Inflammatory macrophage treated with lipopolysaccharide for 4 hours (primary cell): ENCODE measurements at regions not wholly inside any gene's neighbourhood (a gene's known extent, or its start where the extent isn't known, plus 50 kb on each side); places are given as distances from the start of the nearest gene placed in this dataset.
"Not testable (repeated sequence)": the region's sequence is repeated elsewhere in the genome, so short reads cannot be mapped to it uniquely, and the experiment has no call there.

Source experiments
- DNase-seq: peaks from one replicate; pipeline ENCODE4 v3.0.0-alpha.2; 2020

- no peak for DNase-seq
Measured at GRCh38 chr18:51330739-51331138, 133.3 kb upstream of the MEX3C start.

DNA sequence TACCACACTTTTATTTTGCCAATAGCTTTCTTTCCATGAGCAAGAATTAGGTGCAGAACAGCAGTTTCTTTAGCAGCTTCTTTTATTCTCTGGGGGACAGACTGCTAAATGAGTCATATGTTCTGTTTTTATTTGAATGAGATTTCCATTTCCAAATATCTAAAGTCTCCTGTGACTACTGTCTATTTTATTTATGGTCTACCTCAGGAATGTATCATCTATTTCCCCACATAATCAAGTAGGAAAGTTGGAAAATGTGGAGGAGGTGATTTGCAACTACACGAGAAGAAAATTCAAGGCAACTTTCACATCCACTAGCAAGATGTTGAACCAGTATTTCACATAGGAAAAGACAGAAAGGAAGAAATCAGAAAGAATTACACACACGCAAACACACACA is 139.9 kb upstream of the MEX3C start:
- no peak for DNase-seq

DNA sequence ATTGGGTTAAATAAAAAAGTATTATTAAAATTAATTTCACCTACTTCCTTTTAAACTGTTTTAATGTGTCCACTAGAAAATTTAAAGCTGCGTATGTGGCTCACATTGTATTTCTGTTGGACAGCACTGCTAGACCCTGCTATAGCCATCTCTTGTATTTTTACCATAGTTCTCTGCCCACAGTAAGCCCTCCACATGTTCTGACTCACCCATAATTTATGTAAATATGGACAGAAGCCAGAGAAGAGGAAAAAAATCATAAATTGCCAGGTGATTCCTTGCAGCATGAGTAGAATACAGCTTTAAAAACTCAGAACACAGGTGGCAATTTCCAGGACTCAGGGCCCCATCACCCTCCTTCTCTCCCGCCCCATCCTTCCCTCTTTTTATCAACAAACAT is 142.4 kb upstream of the MEX3C start:
- no peak for DNase-seq

- DNase-seq: no peak
Measured at GRCh38 chr18:51340332-51340731, 142.9 kb upstream of the MEX3C start.

GRCh38 chr18:51342815-51343214 is 145.3 kb upstream of the MEX3C start:
- no peak for DNase-seq

GRCh38 chr18:51345848-51346391 is 148.4 kb upstream of the MEX3C start:
- no peak for DNase-seq

DNA sequence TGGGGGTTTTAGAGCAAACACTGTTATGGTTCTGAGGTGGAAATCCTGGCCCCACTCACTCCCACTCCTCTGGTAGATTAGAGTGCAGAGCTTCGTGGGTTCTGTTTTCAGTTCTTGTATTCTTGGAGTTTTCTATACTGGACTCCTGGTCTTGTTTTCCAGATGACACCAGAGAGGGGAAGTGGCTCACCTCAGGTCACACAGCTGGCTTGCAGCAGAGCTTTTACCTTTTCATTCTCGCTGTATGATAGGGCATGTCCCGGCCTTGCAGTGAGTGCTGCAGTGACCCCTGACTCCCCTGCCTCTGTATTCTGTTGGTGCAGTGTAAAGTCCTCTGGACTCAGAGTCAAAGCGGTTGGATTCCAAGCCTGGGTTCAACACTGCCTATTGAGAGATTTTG is 148.9 kb upstream of the MEX3C start:
- no peak for DNase-seq

DNA sequence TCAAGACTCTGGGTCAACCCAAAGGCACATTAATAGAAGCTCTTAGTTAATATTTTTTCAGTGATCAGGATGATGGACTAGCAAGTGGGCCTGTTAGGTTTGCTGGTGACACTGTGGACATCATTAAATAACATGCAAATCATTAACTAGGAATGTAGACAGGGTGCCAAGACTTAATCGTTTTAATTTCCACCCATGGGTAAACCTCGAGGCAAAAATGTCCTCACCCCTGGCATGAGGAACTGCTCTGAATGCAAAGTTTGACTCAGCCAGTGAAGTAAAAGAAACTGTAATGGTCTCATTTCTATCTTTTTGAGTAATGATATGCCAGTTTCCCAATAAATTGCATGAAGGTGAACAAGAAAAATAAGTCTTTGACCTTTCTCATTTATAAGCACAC is 152.6 kb upstream of the MEX3C start:
- DNase-seq: no peak

GRCh38 chr18:51355841-51356240 is 158.4 kb upstream of the MEX3C start:
- no peak for DNase-seq

DNA sequence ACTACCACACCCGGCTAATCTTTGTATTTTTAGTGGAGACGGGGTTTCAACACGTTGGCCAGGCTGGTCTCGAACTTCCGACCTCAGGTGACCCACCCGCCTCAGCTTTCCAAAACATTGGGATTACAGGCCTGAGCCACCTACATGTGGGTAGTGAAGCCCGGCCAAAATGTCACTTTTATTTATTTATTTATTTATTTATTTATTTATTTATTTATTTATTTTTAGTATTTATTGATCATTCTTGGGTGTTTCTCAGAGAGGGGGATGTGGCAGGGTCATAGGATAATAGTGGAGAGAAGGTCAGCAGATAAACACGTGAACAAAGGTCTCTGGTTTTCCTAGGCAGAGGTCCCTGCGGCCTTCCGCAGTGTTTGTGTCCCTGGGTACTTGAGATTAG is 162.8 kb upstream of the MEX3C start:
- DNase-seq: not testable (repeated sequence)

GRCh38 chr18:51361130-51361860 is 163.8 kb upstream of the MEX3C start:
- DNase-seq: no peak

DNA sequence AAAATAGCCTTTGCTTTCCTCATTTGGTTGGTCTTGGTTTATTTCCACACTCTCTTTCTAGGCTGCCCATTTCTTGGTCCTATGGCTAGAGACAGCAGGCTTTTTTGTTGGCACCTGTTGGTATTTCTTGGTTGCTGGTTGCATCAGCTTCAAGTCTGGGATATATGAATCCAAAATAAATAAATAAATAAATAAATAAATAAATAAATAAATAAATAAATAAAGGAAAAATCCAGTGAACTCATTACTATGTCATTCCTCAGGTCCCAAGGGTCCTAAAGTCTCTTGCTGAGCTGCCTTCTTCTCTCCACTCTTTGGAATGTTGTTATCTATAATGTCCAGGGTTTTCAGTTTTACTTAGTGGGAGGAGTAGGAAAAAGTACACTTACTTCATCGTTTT is 165.9 kb upstream of the MEX3C start:
- DNase-seq: no peak

- DNase-seq: no peak
Measured at GRCh38 chr18:51370996-51371395, 173.5 kb upstream of the MEX3C start.

- no peak for DNase-seq
Measured at GRCh38 chr18:51371929-51372328, 174.4 kb upstream of the MEX3C start.

GRCh38 chr18:51382081-51382480 is 184.6 kb upstream of the MEX3C start:
- no peak for DNase-seq

DNA sequence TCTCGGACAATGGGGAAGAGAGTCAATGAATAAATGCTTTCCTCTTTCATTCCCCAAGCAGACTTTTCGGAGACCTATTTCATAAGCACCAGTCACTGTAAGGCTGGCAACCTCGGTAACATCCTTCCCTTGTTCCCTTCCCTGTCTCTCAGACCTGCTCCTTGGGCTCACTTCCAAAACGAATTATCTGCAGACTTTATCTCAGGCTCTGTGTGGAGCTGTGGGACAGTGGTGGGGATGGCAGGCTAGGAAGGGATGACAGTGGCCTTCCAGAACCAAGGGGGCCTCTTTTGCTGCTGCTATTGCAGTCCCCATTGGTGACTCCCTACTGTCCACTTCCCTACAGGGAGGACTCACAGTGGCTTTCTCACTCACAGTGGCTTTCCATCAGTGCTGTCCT is 185.6 kb upstream of the MEX3C start:
- DNase-seq: no peak

DNA sequence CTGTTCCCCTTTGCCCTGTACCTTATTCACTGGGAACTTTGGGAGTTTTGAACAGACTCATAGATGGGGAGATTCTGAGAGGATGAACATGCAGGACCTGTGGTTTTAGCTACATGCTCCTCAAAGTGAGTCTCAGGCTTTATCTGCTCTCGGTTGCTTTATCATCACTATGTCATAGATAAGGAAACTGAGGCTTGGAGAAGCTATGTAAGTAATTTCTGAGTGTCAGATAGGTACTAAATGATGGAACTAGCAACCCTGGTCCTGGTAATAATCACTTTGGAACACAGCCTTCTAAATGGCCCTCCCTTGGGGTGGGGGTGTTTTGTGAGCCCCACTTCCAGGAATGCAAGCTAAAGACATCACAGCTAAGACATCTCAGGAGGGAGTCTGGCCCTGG is 186.2 kb upstream of the MEX3C start:
- DNase-seq: no peak

DNA sequence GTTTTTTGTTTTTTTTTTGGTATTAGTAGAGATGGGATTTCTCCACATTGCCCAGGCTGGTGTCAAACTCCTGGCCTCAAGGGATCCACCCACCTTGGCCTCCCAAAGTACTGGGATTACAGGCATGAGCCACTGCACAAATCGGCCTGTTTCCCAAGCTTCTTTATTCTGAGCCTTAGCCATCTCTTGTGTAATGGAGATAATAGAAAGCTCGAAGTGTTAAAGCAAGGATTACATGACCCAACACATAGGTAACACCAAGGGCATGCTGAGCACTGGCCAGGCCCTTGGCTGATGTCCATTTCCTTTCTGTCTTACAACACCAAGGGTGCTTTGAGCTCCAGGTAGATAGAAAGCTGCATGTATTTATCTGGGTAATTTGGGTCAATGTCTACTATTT is 187.8 kb upstream of the MEX3C start:
- no peak for DNase-seq

- DNase-seq: no peak
Measured at GRCh38 chr18:51390702-51391101, 193.2 kb upstream of the MEX3C start.

DNA sequence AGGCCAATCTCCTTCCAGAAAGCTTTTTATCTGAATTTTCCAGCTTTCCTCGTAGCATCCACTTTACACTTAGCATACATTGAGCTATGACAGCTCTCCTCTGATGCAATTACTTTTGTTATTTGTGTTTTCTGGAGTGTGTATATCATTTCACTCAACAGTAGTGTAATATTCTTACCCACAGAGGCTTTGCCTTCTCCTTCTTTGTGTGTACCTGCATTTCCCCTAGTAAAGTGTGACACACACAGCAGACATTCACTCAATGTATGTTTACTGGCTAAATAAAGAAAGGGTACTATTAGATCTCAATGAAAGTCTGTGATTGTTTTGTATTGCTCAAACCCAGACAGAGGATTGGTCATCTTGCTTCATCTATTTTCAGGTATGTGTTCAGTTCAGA is 193.7 kb upstream of the MEX3C start:
- no peak for DNase-seq

GRCh38 chr18:51391731-51392130 is 194.2 kb upstream of the MEX3C start:
- no peak for DNase-seq

- DNase-seq: no peak
Measured at GRCh38 chr18:51397347-51397962, 200.0 kb upstream of the MEX3C start.

DNA sequence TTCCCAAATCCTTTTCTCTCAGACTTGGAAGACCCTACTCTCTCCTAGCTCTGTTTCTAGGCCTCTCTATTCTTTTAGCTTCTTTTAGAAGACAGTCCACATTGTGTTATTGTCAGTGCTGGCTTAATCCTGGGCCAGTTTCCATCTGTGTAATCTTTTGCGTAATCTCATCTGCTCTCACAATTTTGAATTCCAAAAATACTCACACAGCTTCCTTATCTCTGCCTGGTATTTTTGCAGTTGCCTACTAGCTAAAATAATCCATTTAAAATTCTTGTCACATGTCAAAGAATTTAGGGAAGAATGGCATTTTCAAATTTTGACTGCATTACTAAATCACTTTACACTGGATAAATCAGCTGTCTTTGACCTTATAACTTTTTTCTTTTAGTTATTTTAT is 200.6 kb upstream of the MEX3C start:
- no peak for DNase-seq

- DNase-seq: no peak
Measured at GRCh38 chr18:51399491-51400122, 202.1 kb upstream of the MEX3C start.
